ENCODE measurements at regions not wholly inside any gene's neighbourhood (a gene's known extent, or its start where the extent isn't known, plus 50 kb on each side); places are given as distances from the start of the nearest gene placed in this dataset.

GRCh38 chr4:176953021-176953420 is 160.3 kb upstream of the VEGFC start:
- TF ChIP-seq POLR2A (IDR thresholded peaks at IDR 0.05): no peak
- TF ChIP-seq CTCF (IDR thresholded peaks at IDR 0.05): no peak
